Fibroblast of pulmonary artery (primary cell): ENCODE measurements at regions not wholly inside any gene's neighbourhood (a gene's known extent, or its start where the extent isn't known, plus 50 kb on each side); places are given as distances from the start of the nearest gene placed in this dataset.
"Not testable (repeated sequence)": the region's sequence is repeated elsewhere in the genome, so short reads cannot be mapped to it uniquely, and the experiment has no call there.

ENCODE experiments used
- DNase-seq: peaks from one replicate; pipeline ENCODE4 v3.0.0-alpha.2; 2010; ENCODE audit warnings: low read depth
- H3K4me3 ChIP-seq: replicated peaks from 2 replicates; pipeline ENCODE4 v1.5.1; 2011; ENCODE audit warnings: low read depth, mild to moderate bottlenecking, control low read depth, low read length, moderate library complexity
- TF ChIP-seq, protein P1 (sequence below): IDR thresholded peaks from 2 replicates; pipeline ENCODE4 v1.5.1; 2011; ENCODE audit warnings: mild to moderate bottlenecking, control low read depth, low read length, inconsistent platforms; ENCODE audit errors: missing control alignments

DNA sequence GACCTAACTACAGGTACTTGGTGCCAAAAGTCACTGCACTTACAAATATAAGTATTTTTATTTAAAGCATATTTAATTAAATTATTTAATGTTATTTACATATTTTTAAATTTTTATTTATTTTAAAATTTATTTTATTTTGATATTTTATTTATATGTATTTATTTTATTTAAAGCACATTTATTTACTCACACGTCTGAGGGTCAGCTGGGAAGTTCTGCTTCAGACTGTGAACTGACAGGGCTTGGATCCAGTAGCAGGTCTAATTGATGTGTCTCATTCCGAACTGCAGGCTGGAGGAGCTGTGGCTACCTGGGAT, 392.5 kb downstream of the GBA3 start:
- TF ChIP-seq, protein P1, sequence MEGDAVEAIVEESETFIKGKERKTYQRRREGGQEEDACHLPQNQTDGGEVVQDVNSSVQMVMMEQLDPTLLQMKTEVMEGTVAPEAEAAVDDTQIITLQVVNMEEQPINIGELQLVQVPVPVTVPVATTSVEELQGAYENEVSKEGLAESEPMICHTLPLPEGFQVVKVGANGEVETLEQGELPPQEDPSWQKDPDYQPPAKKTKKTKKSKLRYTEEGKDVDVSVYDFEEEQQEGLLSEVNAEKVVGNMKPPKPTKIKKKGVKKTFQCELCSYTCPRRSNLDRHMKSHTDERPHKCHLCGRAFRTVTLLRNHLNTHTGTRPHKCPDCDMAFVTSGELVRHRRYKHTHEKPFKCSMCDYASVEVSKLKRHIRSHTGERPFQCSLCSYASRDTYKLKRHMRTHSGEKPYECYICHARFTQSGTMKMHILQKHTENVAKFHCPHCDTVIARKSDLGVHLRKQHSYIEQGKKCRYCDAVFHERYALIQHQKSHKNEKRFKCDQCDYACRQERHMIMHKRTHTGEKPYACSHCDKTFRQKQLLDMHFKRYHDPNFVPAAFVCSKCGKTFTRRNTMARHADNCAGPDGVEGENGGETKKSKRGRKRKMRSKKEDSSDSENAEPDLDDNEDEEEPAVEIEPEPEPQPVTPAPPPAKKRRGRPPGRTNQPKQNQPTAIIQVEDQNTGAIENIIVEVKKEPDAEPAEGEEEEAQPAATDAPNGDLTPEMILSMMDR, result no peak
- DNase-seq, result no peak
- no peak overlapping the region for H3K4me3 ChIP-seq

DNA sequence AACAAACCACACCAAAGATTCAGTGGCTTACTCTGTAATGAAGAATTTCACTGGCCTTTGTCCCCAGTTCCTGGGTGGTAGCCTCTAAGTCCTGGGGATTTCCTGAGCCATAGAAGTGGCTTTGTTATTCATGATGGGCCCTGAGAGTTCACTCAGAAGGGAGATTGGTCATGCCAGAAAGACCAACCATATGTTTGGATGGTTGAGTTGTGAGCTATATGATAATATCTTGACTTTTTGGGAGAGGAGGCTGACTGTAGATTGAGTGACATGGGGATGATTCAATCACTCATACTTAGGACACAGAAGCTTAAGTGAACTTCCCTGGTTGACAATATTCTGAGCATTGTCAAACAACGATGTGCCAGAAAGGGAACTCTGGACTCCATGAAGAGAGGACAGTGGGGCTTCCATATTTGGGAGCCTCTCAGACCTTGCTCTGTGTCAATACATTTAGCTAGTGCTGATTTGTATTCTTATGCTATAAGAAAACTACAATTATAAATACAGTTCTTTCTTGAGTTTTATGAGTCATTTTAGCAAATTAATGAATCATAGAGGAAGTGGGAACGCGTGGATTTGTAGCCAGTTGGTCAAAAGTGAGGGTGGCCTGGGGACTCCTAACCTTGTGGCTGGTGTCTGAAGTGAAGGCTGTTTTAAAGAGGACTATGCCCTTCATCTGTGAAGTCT, 392.0 kb downstream of the GBA3 start:
- DNase-seq, result no peak
- no peak overlapping the region for H3K4me3 ChIP-seq
- TF ChIP-seq, protein P1, result no peak

DNA sequence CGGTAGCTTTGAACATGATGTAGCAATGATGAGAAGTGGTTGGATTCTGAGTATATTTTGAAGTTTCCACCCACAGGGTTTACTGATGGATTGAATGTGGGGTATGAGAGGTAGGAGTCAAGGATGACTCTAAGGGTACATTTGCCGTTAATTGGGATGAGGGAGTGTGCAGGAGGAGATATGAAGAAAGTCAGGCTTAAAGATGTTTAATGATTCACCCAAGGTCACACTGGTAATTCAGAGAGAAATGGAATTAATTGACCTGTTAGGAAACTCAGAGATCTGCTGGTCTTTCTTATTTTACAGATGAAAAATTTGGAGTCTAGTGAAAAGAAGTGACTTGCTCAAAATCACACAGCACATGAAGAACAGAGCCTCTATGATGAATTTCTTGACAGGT, 390.7 kb downstream of the GBA3 start:
- TF ChIP-seq, protein P1, result no peak
- DNase-seq, result no peak
- no peak overlapping the region for H3K4me3 ChIP-seq

DNA sequence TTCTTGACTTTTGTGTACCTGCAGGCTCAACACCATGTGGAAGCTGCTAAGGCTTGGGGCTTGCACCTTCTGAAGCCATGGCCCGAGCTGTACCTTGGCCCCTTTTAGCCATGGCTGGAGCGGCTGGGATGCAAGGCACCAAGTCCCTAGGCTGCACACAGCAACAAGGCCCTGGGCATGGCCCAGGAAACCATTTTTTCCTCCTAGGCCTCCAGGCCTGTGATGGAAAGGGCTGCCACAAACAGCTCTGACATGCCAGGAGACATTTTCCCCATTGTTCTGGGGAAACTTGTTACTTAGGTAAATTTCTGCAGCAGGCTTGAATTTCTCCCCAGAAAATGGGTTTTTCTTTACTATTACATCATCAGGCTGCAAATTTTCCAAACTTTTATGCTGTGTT, 387.4 kb downstream of the GBA3 start:
- DNase-seq, H3K4me3 ChIP-seq: not testable (repeated sequence)

DNA sequence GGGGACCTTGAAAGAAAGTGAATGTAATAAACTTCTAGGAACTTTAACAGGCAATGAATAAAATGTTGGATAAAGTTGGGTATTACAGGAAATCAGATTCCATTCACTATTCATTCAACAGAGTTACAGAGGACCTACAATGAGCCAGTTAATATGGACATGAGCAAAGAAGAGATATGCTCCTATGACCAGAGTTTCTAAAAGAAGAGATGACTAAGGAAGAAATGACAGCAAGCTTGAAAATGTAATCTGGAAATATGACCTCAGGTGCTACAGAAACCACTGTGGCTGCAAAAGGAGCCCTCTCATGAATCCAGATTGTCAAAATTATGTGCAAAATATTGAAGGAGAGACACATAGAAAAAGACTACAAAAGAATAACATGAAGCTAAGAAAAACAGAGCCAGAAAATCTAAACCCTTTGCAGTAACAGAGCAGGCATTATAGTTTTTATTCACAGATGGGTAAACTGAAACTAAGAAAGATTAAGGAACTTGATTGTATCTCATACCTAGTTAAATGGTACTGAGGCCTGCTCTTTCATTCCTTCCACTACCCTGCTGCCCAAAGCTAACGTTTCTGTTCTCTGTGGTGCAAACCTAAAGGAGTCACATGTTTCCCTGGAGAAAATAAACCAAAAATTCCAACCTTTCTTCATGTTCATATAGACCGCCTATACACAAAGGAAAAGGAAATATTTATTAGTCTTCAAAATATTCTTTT, 378.3 kb downstream of the GBA3 start:
- DNase-seq, result no peak
- TF ChIP-seq, protein P1, result no peak
- H3K4me3 ChIP-seq, result no peak overlapping the region

DNA sequence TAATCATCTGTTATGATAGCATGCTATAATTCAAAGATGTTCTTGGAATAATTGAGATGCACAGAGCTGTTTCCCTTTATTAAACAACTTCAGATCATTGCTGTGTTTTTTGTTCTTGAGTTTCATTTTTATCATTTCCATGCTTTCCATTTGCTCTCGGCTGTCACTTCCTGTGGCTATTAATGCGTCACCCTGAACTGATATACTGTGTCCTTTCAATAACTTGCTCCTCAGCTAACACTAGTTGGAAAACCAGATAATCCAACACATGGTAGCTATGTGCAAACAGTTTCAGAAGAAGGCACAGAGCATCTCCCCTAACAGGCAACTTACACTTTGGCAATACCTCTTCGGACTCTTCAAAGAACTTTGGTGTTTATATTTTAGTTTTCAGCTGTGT, 376.0 kb downstream of the GBA3 start:
- TF ChIP-seq, protein P1, result no peak
- no peak overlapping the region for H3K4me3 ChIP-seq
- no peak for DNase-seq

DNA sequence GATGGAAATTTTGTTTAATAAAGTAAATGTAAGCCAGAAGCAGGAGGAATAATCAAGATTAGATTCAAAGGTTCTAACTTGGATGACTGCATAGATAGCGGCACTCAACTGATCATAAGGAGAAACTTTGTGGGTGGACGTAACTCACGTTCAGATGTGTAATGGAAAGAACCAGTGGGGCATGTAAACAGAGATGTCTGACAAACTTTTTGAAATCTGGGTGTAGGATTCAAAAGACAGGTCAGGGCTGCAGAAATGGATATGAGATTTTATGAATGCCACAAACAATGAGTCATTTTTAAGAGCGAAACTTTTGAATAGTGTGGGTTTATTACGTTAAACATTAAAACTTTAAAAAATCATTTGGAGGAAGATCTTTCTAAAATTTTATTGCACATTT, 375.6 kb downstream of the GBA3 start:
- TF ChIP-seq, protein P1, result no peak

More for the DNA sequence above, 375.6 kb downstream of the GBA3 start:
- H3K4me3 ChIP-seq, result no peak overlapping the region
- DNase-seq, result no peak
